ENCODE measurements at regions not wholly inside any gene's neighbourhood (a gene's known extent, or its start where the extent isn't known, plus 50 kb on each side); places are given as distances from the start of the nearest gene placed in this dataset.
"Not testable (repeated sequence)": the region's sequence is repeated elsewhere in the genome, so short reads cannot be mapped to it uniquely, and the experiment has no call there.

DNA sequence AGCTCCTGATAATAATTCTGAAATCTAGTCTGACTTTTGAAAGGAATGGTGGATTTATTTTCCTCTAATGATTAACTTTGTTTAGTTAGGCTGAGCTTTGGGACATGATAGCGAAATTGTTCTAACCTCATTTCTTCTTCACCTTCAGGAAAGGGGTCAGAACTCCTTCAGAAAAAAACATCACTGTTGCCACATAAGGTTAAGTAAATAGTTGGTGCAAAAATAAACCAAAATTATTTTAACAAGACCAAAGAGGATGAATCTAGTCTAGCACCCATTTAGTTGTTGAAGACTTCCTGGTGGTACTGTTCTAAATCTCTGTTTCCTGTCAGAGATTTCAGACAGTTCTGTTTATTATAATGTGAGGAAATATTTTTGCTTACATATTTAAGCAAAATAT is 379.8 kb downstream of the UTRN start:
- no peak for TF ChIP-seq POLR2A (IDR thresholded peaks at IDR 0.05)
- no peak for TF ChIP-seq EP300 (IDR thresholded peaks at IDR 0.05)
- TF ChIP-seq POLR2AphosphoS5 (IDR thresholded peaks at IDR 0.05): no peak
- ATAC-seq: no peak
- H3K4me3 ChIP-seq: no peak overlapping the region
- H3K27me3 ChIP-seq: no peaks in the 10 kb centered on the region
- no peak overlapping the region for H3K27ac ChIP-seq
- WGBS, 2 donors (ENCODE audit: low coverage in 1 of 2): 100% methylated on average over 1 of the region's 1 CpG
- H3K9me3 ChIP-seq: peaks cover 0 to under 1% (median 0%) of the 10 kb centered on the region in 3 donors
- H3K36me3 ChIP-seq: no peaks in the 10 kb centered on the region
- peaks cover 0 to 10% (median 0%) of the 10 kb centered on the region in 3 donors for H3K4me1 ChIP-seq

DNA sequence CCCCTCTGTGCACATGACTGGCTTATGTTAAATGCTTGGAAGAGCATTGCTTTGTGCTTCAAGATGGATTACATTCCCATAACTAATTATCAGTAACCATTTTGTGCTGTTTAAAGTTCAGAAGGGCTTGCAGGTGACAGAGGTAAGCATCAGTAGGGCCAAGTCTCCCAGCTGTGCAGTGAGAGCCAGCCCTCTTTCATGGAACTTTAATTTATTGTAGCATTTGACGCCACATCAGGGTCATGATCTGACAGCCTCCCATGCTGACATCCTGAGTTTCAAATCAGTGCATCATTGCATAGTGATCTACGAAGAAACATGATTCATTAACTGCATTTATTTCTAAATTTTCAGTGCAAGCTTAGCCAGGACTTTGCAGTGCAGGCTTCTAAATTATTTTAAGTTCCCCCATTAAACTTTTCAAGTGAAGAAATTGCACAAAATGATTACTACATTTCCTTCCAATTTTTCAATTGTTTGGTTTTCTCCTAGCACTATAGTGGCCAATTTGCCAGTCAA is 380.9 kb downstream of the UTRN start:
- Histone ChIP-seq H3K9me3 (peaks cover 0 to 11% (median 0%) of the 10 kb centered on the region in 3 donors), H3K27me3 (no peaks in the 10 kb centered on the region), H3K4me1 (peaks cover 0 to 1% (median 0%) of the 10 kb centered on the region in 3 donors), H3K27ac (no peak overlapping the region), H3K4me3 (no peak overlapping the region), H3K36me3 (no peaks in the 10 kb centered on the region)
- ATAC-seq: no peak
- TF ChIP-seq POLR2A (IDR thresholded peaks at IDR 0.05): no peak
- 68 to 92% methylated on average over 2 of the region's 2 CpGs for WGBS, 2 donors (ENCODE audit: low coverage in 1 of 2)

GRCh38 chr6:144666781-144667180 is 381.6 kb downstream of the UTRN start:
- WGBS, 2 donors (ENCODE audit: low coverage in 1 of 2): 85 to 90% methylated on average over 5 to 6 of the region's 6 CpGs
- no peaks in the 10 kb centered on the region for H3K36me3 ChIP-seq
- no peaks in the 10 kb centered on the region for H3K27me3 ChIP-seq
- peaks cover 0 to 16% (median 0%) of the 10 kb centered on the region in 3 donors for H3K9me3 ChIP-seq
- no peak for TF ChIP-seq POLR2AphosphoS5 (IDR thresholded peaks at IDR 0.05)
- TF ChIP-seq, protein P1, sequence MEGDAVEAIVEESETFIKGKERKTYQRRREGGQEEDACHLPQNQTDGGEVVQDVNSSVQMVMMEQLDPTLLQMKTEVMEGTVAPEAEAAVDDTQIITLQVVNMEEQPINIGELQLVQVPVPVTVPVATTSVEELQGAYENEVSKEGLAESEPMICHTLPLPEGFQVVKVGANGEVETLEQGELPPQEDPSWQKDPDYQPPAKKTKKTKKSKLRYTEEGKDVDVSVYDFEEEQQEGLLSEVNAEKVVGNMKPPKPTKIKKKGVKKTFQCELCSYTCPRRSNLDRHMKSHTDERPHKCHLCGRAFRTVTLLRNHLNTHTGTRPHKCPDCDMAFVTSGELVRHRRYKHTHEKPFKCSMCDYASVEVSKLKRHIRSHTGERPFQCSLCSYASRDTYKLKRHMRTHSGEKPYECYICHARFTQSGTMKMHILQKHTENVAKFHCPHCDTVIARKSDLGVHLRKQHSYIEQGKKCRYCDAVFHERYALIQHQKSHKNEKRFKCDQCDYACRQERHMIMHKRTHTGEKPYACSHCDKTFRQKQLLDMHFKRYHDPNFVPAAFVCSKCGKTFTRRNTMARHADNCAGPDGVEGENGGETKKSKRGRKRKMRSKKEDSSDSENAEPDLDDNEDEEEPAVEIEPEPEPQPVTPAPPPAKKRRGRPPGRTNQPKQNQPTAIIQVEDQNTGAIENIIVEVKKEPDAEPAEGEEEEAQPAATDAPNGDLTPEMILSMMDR (IDR thresholded peaks at IDR 0.05): no peak
- no peaks in the 10 kb centered on the region for H3K4me1 ChIP-seq
- no peak overlapping the region for H3K4me3 ChIP-seq
- ATAC-seq: no peak
- H3K27ac ChIP-seq: no peak overlapping the region

GRCh38 chr6:144667532-144668503 is 382.7 kb downstream of the UTRN start:
- H3K4me3 ChIP-seq: no peak overlapping the region
- TF ChIP-seq, protein P1 (IDR thresholded peaks at IDR 0.05): no peak
- TF ChIP-seq EP300 (IDR thresholded peaks at IDR 0.05) (no peak), POLR2A (IDR thresholded peaks at IDR 0.05) (no peak), POLR2AphosphoS5 (IDR thresholded peaks at IDR 0.05) (no peak)
- H3K27me3 ChIP-seq: no peaks in the 10 kb centered on the region
- ATAC-seq: no peak
- no peaks in the 10 kb centered on the region for H3K36me3 ChIP-seq
- H3K27ac ChIP-seq: no peak overlapping the region
- no peaks in the 10 kb centered on the region for H3K4me1 ChIP-seq
- peaks cover 0 to 27% (median 0%) of the 10 kb centered on the region in 3 donors for H3K9me3 ChIP-seq
- 76 to 93% methylated on average over 4 of the region's 4 CpGs for WGBS, 2 donors (ENCODE audit: low coverage in 1 of 2)

- H3K9me3 ChIP-seq: peaks cover 0 to 45% (median 3%) of the 10 kb centered on the region in 3 donors
- H3K4me3 ChIP-seq, H3K27ac ChIP-seq, H3K27me3 ChIP-seq, H3K36me3 ChIP-seq, ATAC-seq, H3K4me1 ChIP-seq: not testable (repeated sequence)
- 90 to 100% methylated on average over 1 of the region's 1 CpG for WGBS, 2 donors (ENCODE audit: low coverage in 1 of 2)
These were observed 385.1 kb downstream of the UTRN start for GRCh38 chr6:144670259-144670658.

DNA sequence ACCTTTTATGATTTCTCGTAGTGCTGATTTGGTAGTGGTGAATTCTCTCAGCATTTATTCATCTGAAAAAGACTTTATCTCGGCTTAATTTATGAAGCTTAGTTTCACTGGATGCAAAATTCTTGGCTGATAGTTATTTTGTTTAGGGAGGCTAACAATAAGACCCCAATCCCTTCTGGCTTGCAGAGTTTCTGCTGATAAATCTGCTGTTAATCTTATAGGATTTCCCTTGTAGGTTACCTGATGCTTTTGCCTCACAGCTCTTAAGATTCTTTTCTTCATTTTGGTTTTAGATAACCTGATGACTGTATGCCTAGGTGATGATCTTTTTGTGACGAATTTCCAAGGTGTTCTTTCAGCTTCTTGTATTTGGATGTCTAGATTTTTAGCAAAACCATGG is 388.7 kb downstream of the UTRN start:
- ATAC-seq: no peak
- Histone ChIP-seq H3K27me3 (no peaks in the 10 kb centered on the region), H3K4me1 (peaks cover 0 to 11% (median 0%) of the 10 kb centered on the region in 3 donors), H3K27ac (no peak overlapping the region), H3K4me3 (no peak overlapping the region), H3K36me3 (no peaks in the 10 kb centered on the region), H3K9me3 (peaks cover 0 to 45% (median 3%) of the 10 kb centered on the region in 3 donors)
- WGBS, 2 donors (ENCODE audit: low coverage in 1 of 2): 100% methylated on average over 2 to 3 of the region's 3 CpGs
- TF ChIP-seq EP300 (IDR thresholded peaks at IDR 0.05) (no peak), POLR2A (IDR thresholded peaks at IDR 0.05) (no peak)
- TF ChIP-seq, protein P1 (IDR thresholded peaks at IDR 0.05): no peak

Data from gastroesophageal sphincter (tissue), 4 donors.